ENCODE measurements at regions not wholly inside any gene's neighbourhood (a gene's known extent, or its start where the extent isn't known, plus 50 kb on each side); places are given as distances from the start of the nearest gene placed in this dataset.
A peak's percentile ranks its signal among the peaks of the same experiment; 100 is the strongest.

DNA sequence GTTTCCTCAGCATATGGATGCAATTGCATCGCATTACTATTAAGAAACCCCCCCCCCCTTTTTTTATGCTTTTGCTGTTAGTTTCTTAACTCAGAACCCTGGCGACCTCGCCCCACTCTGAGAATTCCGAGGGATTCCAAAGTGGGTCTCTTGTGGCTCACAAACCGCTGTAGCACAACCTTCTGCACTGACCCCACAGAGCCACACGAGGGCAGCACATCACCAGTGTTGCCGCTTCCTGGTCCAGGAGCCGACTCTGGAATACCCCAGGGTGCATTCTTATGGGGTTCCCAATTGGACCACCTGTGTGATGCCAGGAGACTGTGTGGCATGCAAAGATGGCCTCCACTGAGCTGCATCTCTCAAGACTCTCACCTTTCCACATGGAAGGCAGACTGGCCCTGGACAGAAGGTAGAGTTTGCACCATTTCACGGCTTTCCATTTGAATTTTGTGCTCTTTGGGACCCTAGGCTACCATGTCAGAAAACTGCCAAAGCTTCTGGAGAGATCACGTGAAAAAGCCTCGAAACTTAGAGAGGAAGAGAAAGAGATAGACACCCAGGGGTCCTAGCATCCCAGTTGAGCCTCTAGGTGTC is 432.7 kb upstream of the ASIC2 start:
- Histone ChIP-seq H3K36me3 (ENCODE audit: control insufficient read depth, insufficient read depth, low read length) (no peaks in the 10 kb centered on the region), H3K4me3 (ENCODE audit: low read depth, low read length) (no peak overlapping the region), H3K27me3 (ENCODE audit: control insufficient read depth, insufficient read depth, low read length) (no peaks in the 10 kb centered on the region)
- DNase-seq (ENCODE audit: low read depth), result no peak
- POLR2A ChIA-PET, result no interaction called here
- CTCF ChIA-PET, result interaction anchor here (0.8 to 5.3 kb wide), 8 partner anchors 8 to 33 kb away, joined by 3 to 65 read pairs (median 4); no protein-coding TSS in a partner anchor
- peak; percentile 83 for TF ChIP-seq CTCF (IDR thresholded peaks at IDR 0.05; ENCODE audit: insufficient read depth, low read depth, low read length)

- Histone ChIP-seq H3K4me3 (ENCODE audit: low read depth, low read length) (no peak overlapping the region), H3K36me3 (ENCODE audit: control insufficient read depth, insufficient read depth, low read length) (no peaks in the 10 kb centered on the region), H3K27me3 (ENCODE audit: control insufficient read depth, insufficient read depth, low read length) (no peaks in the 10 kb centered on the region)
- ChIA-PET CTCF (no interaction called here), POLR2A (no interaction called here)
- no peak for TF ChIP-seq CTCF (IDR thresholded peaks at IDR 0.05; ENCODE audit: insufficient read depth, low read depth, low read length)
- DNase-seq (ENCODE audit: low read depth), result no peak
These were observed 437.0 kb upstream of the ASIC2 start for GRCh38 chr17:33730131-33730530.

GRCh38 chr17:33732116-33732515 is 439.0 kb upstream of the ASIC2 start:
- ChIA-PET CTCF (interaction anchor here (1.1 kb wide), 1 partner anchor 19 kb away, joined by 4 read pairs; no protein-coding TSS in a partner anchor), POLR2A (no interaction called here)
- H3K4me3 ChIP-seq (ENCODE audit: low read depth, low read length), result no peak overlapping the region
- TF ChIP-seq CTCF (IDR thresholded peaks at IDR 0.05; ENCODE audit: insufficient read depth, low read depth, low read length), result no peak
- no peak for DNase-seq (ENCODE audit: low read depth)
- no peaks in the 10 kb centered on the region for H3K27me3 ChIP-seq (ENCODE audit: control insufficient read depth, insufficient read depth, low read length)
- no peaks in the 10 kb centered on the region for H3K36me3 ChIP-seq (ENCODE audit: control insufficient read depth, insufficient read depth, low read length)

- POLR2A ChIA-PET, result no interaction called here
- DNase-seq (ENCODE audit: low read depth), result no peak
- H3K4me3 ChIP-seq (ENCODE audit: low read depth, low read length), result no peak overlapping the region
- H3K27me3 ChIP-seq (ENCODE audit: control insufficient read depth, insufficient read depth, low read length), result no peaks in the 10 kb centered on the region
- H3K36me3 ChIP-seq (ENCODE audit: control insufficient read depth, insufficient read depth, low read length), result no peaks in the 10 kb centered on the region
- CTCF ChIA-PET, result interaction anchor here (0.5 to 1.0 kb wide), 2 partner anchors 11 to 707 kb away, joined by 3 read pairs; no protein-coding TSS in a partner anchor
- TF ChIP-seq CTCF (IDR thresholded peaks at IDR 0.05; ENCODE audit: insufficient read depth, low read depth, low read length), result no peak
These were observed 446.6 kb upstream of the ASIC2 start for GRCh38 chr17:33739714-33740113.

GRCh38 chr17:33745047-33745760 is 452.1 kb upstream of the ASIC2 start:
- ChIA-PET CTCF (interaction anchor here (0.7 to 0.8 kb wide), 2 partner anchors 22 to 53 kb away, joined by 3 read pairs; no protein-coding TSS in a partner anchor), POLR2A (no interaction called here)

More at GRCh38 chr17:33745047-33745760, 452.1 kb upstream of the ASIC2 start:
- Histone ChIP-seq H3K36me3 (ENCODE audit: control insufficient read depth, insufficient read depth, low read length) (no peaks in the 10 kb centered on the region), H3K4me3 (ENCODE audit: low read depth, low read length) (no peak overlapping the region), H3K27me3 (ENCODE audit: control insufficient read depth, insufficient read depth, low read length) (no peaks in the 10 kb centered on the region)
- TF ChIP-seq CTCF (IDR thresholded peaks at IDR 0.05; ENCODE audit: insufficient read depth, low read depth, low read length), result no peak
- DNase-seq (ENCODE audit: low read depth), result no peak
